Endothelial cell of hepatic sinusoid (primary cell): ENCODE measurements at regions not wholly inside any gene's neighbourhood (a gene's known extent, or its start where the extent isn't known, plus 50 kb on each side); places are given as distances from the start of the nearest gene placed in this dataset.

Experiments used
- in situ Hi-C: cut with HindIII; loops from 2 replicates; pipeline ENCODE4 v1.10.0; 2017; ENCODE audit warnings: low sequenced_read_pairs

GRCh38 chr4:18391354-18391728 lies 369.8 kb upstream of the LCORL start:
- in situ Hi-C loops: no loop called here

GRCh38 chr4:18390655-18391353 lies 369.2 kb upstream of the LCORL start:
- in situ Hi-C loops: no loop called here

GRCh38 chr4:18389115-18389514 lies 367.6 kb upstream of the LCORL start:
- in situ Hi-C loops: no loop called here

GRCh38 chr4:18388039-18388438 lies 366.5 kb upstream of the LCORL start:
- in situ Hi-C loops: no loop called here

GRCh38 chr4:18381186-18381585 lies 359.6 kb upstream of the LCORL start:
- in situ Hi-C loops: no loop called here

GRCh38 chr4:18369561-18369960 lies 348.0 kb upstream of the LCORL start:
- in situ Hi-C loops: no loop called here

- in situ Hi-C loops: no loop called here
These were observed 345.3 kb upstream of the LCORL start for GRCh38 chr4:18366892-18367291.

- in situ Hi-C loops: no loop called here
These were observed 344.6 kb upstream of the LCORL start for GRCh38 chr4:18366136-18366535.

- in situ Hi-C loops: no loop called here
These were observed 322.0 kb upstream of the LCORL start for GRCh38 chr4:18343581-18343980.

- in situ Hi-C loops: no loop called here
These were observed 321.3 kb upstream of the LCORL start for GRCh38 chr4:18342847-18343246.

- in situ Hi-C loops: no loop called here
These were observed 300.5 kb upstream of the LCORL start for GRCh38 chr4:18321956-18322530.

- in situ Hi-C loops: no loop called here
These were observed 297.9 kb upstream of the LCORL start for GRCh38 chr4:18319431-18319830.

GRCh38 chr4:18318682-18319388 lies 297.3 kb upstream of the LCORL start:
- in situ Hi-C loops: no loop called here

GRCh38 chr4:18314731-18315130 lies 293.2 kb upstream of the LCORL start:
- in situ Hi-C loops: no loop called here

- in situ Hi-C loops: no loop called here
These were observed 276.1 kb upstream of the LCORL start for GRCh38 chr4:18297684-18298083.

GRCh38 chr4:18296411-18296810 lies 274.9 kb upstream of the LCORL start:
- in situ Hi-C loops: no loop called here

GRCh38 chr4:18294846-18295245 lies 273.3 kb upstream of the LCORL start:
- in situ Hi-C loops: no loop called here

- in situ Hi-C loops: no loop called here
These were observed 272.5 kb upstream of the LCORL start for GRCh38 chr4:18294021-18294420.

GRCh38 chr4:18292411-18292810 lies 270.9 kb upstream of the LCORL start:
- in situ Hi-C loops: no loop called here

GRCh38 chr4:18291981-18292380 lies 270.4 kb upstream of the LCORL start:
- in situ Hi-C loops: no loop called here

GRCh38 chr4:18291256-18291655 lies 269.7 kb upstream of the LCORL start:
- in situ Hi-C loops: no loop called here

- in situ Hi-C loops: no loop called here
These were observed 263.8 kb upstream of the LCORL start for GRCh38 chr4:18285357-18285756.
